Esophagus muscularis mucosa (tissue), 4 donors: ENCODE measurements at regions not wholly inside any gene's neighbourhood (a gene's known extent, or its start where the extent isn't known, plus 50 kb on each side); places are given as distances from the start of the nearest gene placed in this dataset.

Experiments
- DNase-seq: peaks from one replicate; pipeline ENCODE4 v3.0.0-alpha.2; 2017; ENCODE audit errors: extremely low spot score
- H3K27ac ChIP-seq, 4 donors: fragments of 200-600 bp; sonication (generic); replicated peaks in 1 of 4; 1 replicate in 3 of 4; 2 replicates in 1 of 4; pipeline ENCODE4 v1.5.1; 2016 to 2019; ENCODE audit warnings: mild to moderate bottlenecking in 1 of 4
- H3K27me3 ChIP-seq, 4 donors: fragments of 200-600 bp; sonication (generic); one replicate each; pipeline versions ENCODE4 v1.5.1 to v1.6.0; 2016 to 2019
- H3K36me3 ChIP-seq, 4 donors: fragments of 200-600 bp; sonication (generic); one replicate each; pipeline ENCODE4 v1.5.1; 2016 to 2019
- H3K4me1 ChIP-seq, 4 donors: fragments of 200-600 bp; sonication (generic); one replicate each; pipeline ENCODE4 v1.5.1; 2016 to 2019
- H3K4me3 ChIP-seq, 4 donors: fragments of 200-600 bp; sonication (generic); 1 replicate in 2 of 4; 2 replicates in 2 of 4; pipeline ENCODE4 v1.5.1; 2016 to 2019; ENCODE audit warnings: mild to moderate bottlenecking in 4 of 4, moderate library complexity in 1 of 4
- H3K9me3 ChIP-seq, 4 donors: fragments of 200-600 bp; sonication (generic); 1 replicate in 3 of 4; 2 replicates in 1 of 4; pipeline ENCODE4 v1.5.1; 2016 to 2019
- CTCF ChIP-seq, 3 experiments: fragments of 200-600 bp in 2 of 3; fragments of 450-650 bp in 1 of 3; sonication (generic) in 2 of 3; IDR thresholded peaks; one replicate each; pipeline ENCODE4 v1.5.1; 2017 to 2019; ENCODE audit warnings: antibody characterized with exemption in 3 of 3, mild to moderate bottlenecking in 2 of 3, moderate library complexity in 1 of 3
- EP300 ChIP-seq: sonication (generic); formaldehyde crosslinking; IDR thresholded peaks from one replicate; pipeline ENCODE4 v1.6.1; 2017; ENCODE audit warnings: antibody characterized with exemption
- POLR2A ChIP-seq: fragments of 450-650 bp; IDR thresholded peaks from one replicate; pipeline ENCODE4 v1.6.1; 2017; ENCODE audit warnings: antibody characterized with exemption, moderate library complexity, mild to moderate bottlenecking, low read depth
- POLR2AphosphoS5 ChIP-seq, 2 donors: sonication (generic); formaldehyde crosslinking; IDR thresholded peaks; one replicate each; pipeline ENCODE4 v1.6.1; 2017; ENCODE audit warnings: antibody characterized with exemption in 2 of 2
- WGBS: methylation state at CpG from one replicate; pipeline ENCODE4 v1.1.5; 2018; 5-methylcytosine and 5-hydroxymethylcytosine counted together
- intact Hi-C: fragments of 100-400 bp; cut with DNase I; formaldehyde crosslinking; loops from one replicate; pipeline ENCODE4 v1.15.1; 2023

GRCh38 chr16:6023449-6023848 lies 925.9 kb upstream of the EEF2KMT start:
- Histone ChIP-seq H3K36me3 (no peaks in the 10 kb centered on the region), H3K27ac (no peak overlapping the region), H3K4me1 (peaks cover 0 to 13% (median 5%) of the 10 kb centered on the region in 4 donors), H3K27me3 (peaks cover 0 to 27% (median 11%) of the 10 kb centered on the region in 4 donors), H3K9me3 (no peaks in the 10 kb centered on the region), H3K4me3 (no peak overlapping the region)
- TF ChIP-seq EP300 (no peak), CTCF (IDR thresholded peaks at IDR 0.05) (no peak), POLR2A (no peak), POLR2AphosphoS5 (IDR thresholded peaks at IDR 0.05) (no peak)
- DNase-seq: no peak
- 80% methylated on average over 14 of the region's 14 CpGs for WGBS
- intact Hi-C loops: no loop called here

GRCh38 chr16:6021276-6021943 lies 923.8 kb upstream of the EEF2KMT start:
- intact Hi-C loops: no loop called here
- no peak for DNase-seq
- no peak for TF ChIP-seq POLR2AphosphoS5 (IDR thresholded peaks at IDR 0.05)
- no peak for TF ChIP-seq CTCF (IDR thresholded peaks at IDR 0.05)
- no peak for TF ChIP-seq POLR2A
- TF ChIP-seq EP300: no peak
- Histone ChIP-seq H3K27ac (no peak overlapping the region), H3K4me1 (peaks cover 0 to 13% (median 5%) of the 10 kb centered on the region in 4 donors), H3K9me3 (no peaks in the 10 kb centered on the region), H3K4me3 (no peak overlapping the region), H3K36me3 (no peaks in the 10 kb centered on the region), H3K27me3 (peaks cover 0 to 36% (median 11%) of the 10 kb centered on the region in 4 donors)
- 55% methylated on average over 9 of the region's 9 CpGs for WGBS

GRCh38 chr16:6020162-6020985 lies 922.8 kb upstream of the EEF2KMT start:
- Histone ChIP-seq H3K27ac (no peak overlapping the region), H3K4me1 (peaks cover 0 to 13% (median 5%) of the 10 kb centered on the region in 4 donors), H3K27me3 (peaks cover 0 to 36% (median 11%) of the 10 kb centered on the region in 4 donors), H3K36me3 (no peaks in the 10 kb centered on the region), H3K9me3 (peaks cover 0 to 2% (median 0%) of the 10 kb centered on the region in 4 donors), H3K4me3 (no peak overlapping the region)
- no peak for DNase-seq
- intact Hi-C loops: no loop called here
- TF ChIP-seq POLR2A (no peak), CTCF (IDR thresholded peaks at IDR 0.05) (no peak), EP300 (no peak), POLR2AphosphoS5 (IDR thresholded peaks at IDR 0.05) (no peak)
- WGBS: 14% methylated on average over 9 of the region's 41 CpGs

- TF ChIP-seq POLR2AphosphoS5 (IDR thresholded peaks at IDR 0.05) (no peak), EP300 (no peak), CTCF (IDR thresholded peaks at IDR 0.05) (no peak)
- Histone ChIP-seq H3K4me1 (peaks cover 0 to 13% (median 5%) of the 10 kb centered on the region in 4 donors), H3K9me3 (peaks cover 0 to 8% (median 0%) of the 10 kb centered on the region in 4 donors), H3K36me3 (no peaks in the 10 kb centered on the region), H3K27me3 (peaks cover 0 to 36% (median 11%) of the 10 kb centered on the region in 4 donors), H3K27ac (no peak overlapping the region), H3K4me3 (no peak overlapping the region)
- WGBS: 0% methylated on average over 9 of the region's 50 CpGs
- DNase-seq: no peak
- intact Hi-C loops: no loop called here
Measured at GRCh38 chr16:6019490-6019991, 921.9 kb upstream of the EEF2KMT start.
